Nephron (organoid): ENCODE measurements at regions not wholly inside any gene's neighbourhood (a gene's known extent, or its start where the extent isn't known, plus 50 kb on each side); places are given as distances from the start of the nearest gene placed in this dataset.

Experiments
- H3K27ac Mint-ChIP-seq, 3 experiments: 2 replicates each; pipeline ENCODE4 v1.8.0; 2020; ENCODE audit warnings: mixed read lengths in 3 of 3, mild to moderate bottlenecking in 2 of 3, moderate library complexity in 1 of 3
- H3K27me3 Mint-ChIP-seq: 2 replicates; pipeline ENCODE4 v1.8.0; 2021; ENCODE audit warnings: low read depth, mild to moderate bottlenecking, moderate library complexity, mixed read lengths
- H3K36me3 Mint-ChIP-seq: 2 replicates; pipeline ENCODE4 v1.8.0; 2020; ENCODE audit warnings: low read depth, mixed read lengths
- H3K4me1 Mint-ChIP-seq: 2 replicates; pipeline ENCODE4 v1.8.0; 2020; ENCODE audit warnings: mixed read lengths
- H3K4me3 Mint-ChIP-seq, 3 experiments: 2 replicates each; pipeline ENCODE4 v1.8.0; 2020; ENCODE audit warnings: mild to moderate bottlenecking in 3 of 3, mixed read lengths in 3 of 3, moderate library complexity in 2 of 3
- H3K9me3 Mint-ChIP-seq: 2 replicates; pipeline ENCODE4 v1.8.0; 2020; ENCODE audit warnings: mixed read lengths
- TF ChIP-seq, protein P1 (sequence below), 3 experiments: fragments of 200-600 bp; sonication (generic); IDR thresholded peaks; one replicate each; pipeline ENCODE4 v1.5.0; 2021; ENCODE audit warnings: antibody characterized with exemption in 3 of 3; ENCODE audit not compliant: unreplicated experiment in 3 of 3

DNA sequence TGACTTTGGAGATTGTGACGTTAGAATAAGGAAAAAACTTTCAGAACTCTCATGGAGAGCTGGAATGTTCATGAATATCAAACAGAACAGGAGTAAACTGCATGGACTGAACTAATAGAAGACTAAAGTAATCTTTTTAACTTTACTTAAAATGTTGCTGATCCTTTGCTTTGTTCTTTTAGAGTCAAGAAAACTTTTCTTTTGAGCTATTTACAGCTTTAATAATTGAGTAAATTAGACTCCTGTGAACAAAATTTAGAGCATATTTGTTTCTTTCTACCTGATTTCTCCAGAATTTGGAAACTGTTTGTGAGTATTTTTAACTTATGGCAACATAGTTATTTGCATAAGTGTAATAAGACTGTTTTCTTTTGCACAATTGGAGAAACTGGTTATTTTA, 146.3 kb downstream of the CDCA7 start:
- TF ChIP-seq, protein P1, sequence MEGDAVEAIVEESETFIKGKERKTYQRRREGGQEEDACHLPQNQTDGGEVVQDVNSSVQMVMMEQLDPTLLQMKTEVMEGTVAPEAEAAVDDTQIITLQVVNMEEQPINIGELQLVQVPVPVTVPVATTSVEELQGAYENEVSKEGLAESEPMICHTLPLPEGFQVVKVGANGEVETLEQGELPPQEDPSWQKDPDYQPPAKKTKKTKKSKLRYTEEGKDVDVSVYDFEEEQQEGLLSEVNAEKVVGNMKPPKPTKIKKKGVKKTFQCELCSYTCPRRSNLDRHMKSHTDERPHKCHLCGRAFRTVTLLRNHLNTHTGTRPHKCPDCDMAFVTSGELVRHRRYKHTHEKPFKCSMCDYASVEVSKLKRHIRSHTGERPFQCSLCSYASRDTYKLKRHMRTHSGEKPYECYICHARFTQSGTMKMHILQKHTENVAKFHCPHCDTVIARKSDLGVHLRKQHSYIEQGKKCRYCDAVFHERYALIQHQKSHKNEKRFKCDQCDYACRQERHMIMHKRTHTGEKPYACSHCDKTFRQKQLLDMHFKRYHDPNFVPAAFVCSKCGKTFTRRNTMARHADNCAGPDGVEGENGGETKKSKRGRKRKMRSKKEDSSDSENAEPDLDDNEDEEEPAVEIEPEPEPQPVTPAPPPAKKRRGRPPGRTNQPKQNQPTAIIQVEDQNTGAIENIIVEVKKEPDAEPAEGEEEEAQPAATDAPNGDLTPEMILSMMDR (IDR thresholded peaks at IDR 0.05; ENCODE audit: unreplicated experiment in 3 of 3), result no peak
- Mint-ChIP-seq H3K27me3 (no peaks in the 10 kb centered on the region), H3K4me1 (no peaks in the 10 kb centered on the region), H3K4me3 (no peak overlapping the region), H3K36me3 (no peaks in the 10 kb centered on the region), H3K9me3 (peaks cover 26% of the 10 kb centered on the region), H3K27ac (no peak overlapping the region)

DNA sequence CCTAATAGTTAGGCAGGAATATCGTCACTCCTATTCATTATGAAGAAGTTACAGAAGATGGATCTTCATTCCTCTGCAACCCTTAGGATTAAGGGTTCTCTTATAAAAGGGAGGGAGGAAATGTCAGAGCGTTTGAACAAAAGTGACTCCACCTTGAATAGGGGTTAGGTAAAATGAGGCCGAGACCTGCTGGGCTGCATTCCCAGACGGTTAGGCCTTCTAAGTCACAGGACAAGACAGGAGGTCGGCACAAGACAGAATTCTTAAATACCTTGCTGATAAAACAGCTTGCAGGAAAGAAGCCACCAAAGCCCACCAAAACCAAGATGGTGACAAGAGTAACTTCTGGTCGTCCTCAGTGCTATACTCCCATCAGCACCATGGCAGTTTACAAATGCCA, 147.6 kb downstream of the CDCA7 start:
- no peak overlapping the region for H3K27ac Mint-ChIP-seq
- no peak overlapping the region for H3K4me3 Mint-ChIP-seq
- H3K36me3 Mint-ChIP-seq, result no peaks in the 10 kb centered on the region
- H3K27me3 Mint-ChIP-seq, result no peaks in the 10 kb centered on the region
- TF ChIP-seq, protein P1 (IDR thresholded peaks at IDR 0.05; ENCODE audit: unreplicated experiment in 3 of 3), result no peak
- peaks cover 26% of the 10 kb centered on the region for H3K9me3 Mint-ChIP-seq
- no peaks in the 10 kb centered on the region for H3K4me1 Mint-ChIP-seq

DNA sequence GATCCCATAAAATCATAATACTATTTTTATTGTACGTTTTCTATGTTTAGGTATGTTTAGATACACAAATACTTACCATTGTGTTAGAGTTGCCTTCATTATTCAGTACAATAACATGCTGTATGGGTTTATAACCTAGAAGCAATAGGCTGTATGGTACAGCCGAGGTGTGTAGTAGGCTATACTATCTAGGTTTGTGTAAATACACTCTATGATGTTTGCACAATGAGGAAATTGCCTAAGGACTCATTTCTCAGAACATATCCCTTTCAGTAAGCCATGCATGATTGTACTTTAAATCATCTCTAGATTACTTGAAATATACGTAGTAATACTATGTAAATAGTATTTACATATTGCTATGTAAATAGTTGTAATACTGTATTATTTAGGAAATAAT, 156.7 kb downstream of the CDCA7 start:
- Mint-ChIP-seq H3K27me3 (no peaks in the 10 kb centered on the region), H3K36me3 (no peaks in the 10 kb centered on the region), H3K4me1 (no peaks in the 10 kb centered on the region), H3K27ac (no peak overlapping the region), H3K4me3 (no peak overlapping the region), H3K9me3 (peaks cover 5% of the 10 kb centered on the region)
- TF ChIP-seq, protein P1 (IDR thresholded peaks at IDR 0.05; ENCODE audit: unreplicated experiment in 3 of 3), result no peak

DNA sequence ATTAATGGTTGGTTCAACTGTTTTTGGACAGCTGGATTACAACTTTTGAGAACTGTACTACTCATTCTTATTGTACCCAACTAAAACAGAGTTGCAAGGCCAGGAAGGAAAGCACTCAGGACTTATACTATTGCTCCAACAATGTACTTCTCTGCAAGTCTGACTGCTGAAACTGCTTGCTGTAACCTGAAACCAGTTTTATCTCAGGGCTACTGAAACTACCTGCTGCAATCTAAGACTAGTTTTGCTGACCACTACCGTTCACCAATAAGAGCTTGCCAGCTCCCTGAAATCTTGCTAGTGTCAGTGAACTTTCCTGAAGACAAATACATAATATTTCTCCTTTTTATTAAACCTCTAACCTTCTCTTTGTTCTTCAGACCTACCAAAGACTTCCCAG, 157.3 kb downstream of the CDCA7 start:
- Mint-ChIP-seq H3K4me3 (no peak overlapping the region), H3K27me3 (no peaks in the 10 kb centered on the region)
- TF ChIP-seq, protein P1 (IDR thresholded peaks at IDR 0.05; ENCODE audit: unreplicated experiment in 3 of 3), result no peak

DNA sequence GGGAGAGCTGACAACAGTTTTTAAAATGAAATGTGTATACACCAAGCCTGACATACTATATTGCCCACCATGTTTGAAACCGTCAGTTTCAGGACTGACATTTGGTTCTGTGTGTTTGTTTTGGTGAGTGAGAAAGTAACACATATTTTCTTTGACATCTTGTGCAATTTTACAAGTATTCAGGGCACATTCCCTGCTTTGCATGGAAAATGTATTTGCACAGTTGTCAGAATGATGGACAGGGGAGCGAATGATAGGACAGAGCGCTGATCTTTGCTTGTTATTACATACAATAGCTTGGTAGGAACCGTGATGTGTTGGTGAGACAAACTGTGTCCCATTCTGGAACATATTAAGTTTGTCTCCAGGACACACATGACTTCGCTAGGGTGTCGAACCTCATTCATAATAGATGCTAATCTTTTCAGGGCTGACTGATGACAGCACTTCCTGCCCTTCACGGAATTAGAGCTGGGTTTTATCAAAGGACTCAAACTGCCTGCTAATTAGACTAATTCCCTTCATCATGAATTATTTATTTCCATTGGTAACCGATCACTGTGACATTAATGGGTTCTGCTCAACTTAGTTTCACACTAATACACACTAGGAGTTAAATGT, 158.5 kb downstream of the CDCA7 start:
- H3K27ac Mint-ChIP-seq, result no peak overlapping the region
- H3K4me1 Mint-ChIP-seq, result no peaks in the 10 kb centered on the region

More for the DNA sequence above, 157.3 kb downstream of the CDCA7 start:
- Mint-ChIP-seq H3K9me3 (peaks cover 8% of the 10 kb centered on the region), H3K27ac (no peak overlapping the region), H3K4me1 (no peaks in the 10 kb centered on the region), H3K36me3 (no peaks in the 10 kb centered on the region)

DNA sequence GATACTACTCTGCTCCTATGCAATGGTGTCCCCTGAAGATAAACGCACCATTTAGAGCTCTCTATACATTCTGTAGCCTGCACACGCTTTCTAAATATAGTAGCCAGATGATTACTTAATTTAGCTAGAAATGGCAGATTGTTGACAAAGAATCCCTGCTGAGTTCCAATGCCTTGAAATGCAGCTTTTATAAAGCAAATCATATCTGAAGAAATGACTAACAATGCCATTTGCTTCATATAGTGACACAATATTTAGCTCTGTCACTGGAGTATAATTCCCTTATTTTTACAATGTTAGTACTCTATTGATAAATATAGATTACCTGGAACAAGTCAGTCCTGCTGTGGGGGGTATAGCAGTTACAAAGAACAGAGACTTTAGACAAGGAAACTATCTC, 166.2 kb downstream of the CDCA7 start:
- Mint-ChIP-seq H3K27me3 (no peaks in the 10 kb centered on the region), H3K9me3 (peaks cover 16% of the 10 kb centered on the region), H3K4me3 (no peak overlapping the region), H3K27ac (no peak overlapping the region), H3K36me3 (no peaks in the 10 kb centered on the region), H3K4me1 (peaks cover 11% of the 10 kb centered on the region)
- TF ChIP-seq, protein P1 (IDR thresholded peaks at IDR 0.05; ENCODE audit: unreplicated experiment in 3 of 3), result no peak

More for the DNA sequence above, 158.5 kb downstream of the CDCA7 start:
- no peaks in the 10 kb centered on the region for H3K27me3 Mint-ChIP-seq
- H3K36me3 Mint-ChIP-seq, result no peaks in the 10 kb centered on the region
- no peak overlapping the region for H3K4me3 Mint-ChIP-seq
- TF ChIP-seq, protein P1 (IDR thresholded peaks at IDR 0.05; ENCODE audit: unreplicated experiment in 3 of 3), result no peak
- peaks cover 13% of the 10 kb centered on the region for H3K9me3 Mint-ChIP-seq
